Kidney (tissue), 13 donors: ENCODE measurements at regions not wholly inside any gene's neighbourhood (a gene's known extent, or its start where the extent isn't known, plus 50 kb on each side); places are given as distances from the start of the nearest gene placed in this dataset.

Experiments
- DNase-seq, 5 donors: peaks; one replicate each; pipeline ENCODE4 v3.0.0-alpha.2; 2013 to 2020
- FAIRE-seq: peaks from 2 replicates; lab custom pipeline; 2012; peaks lifted over from hg19 to GRCh38; lab: Jason Lieb, UNC
- H3K27ac ChIP-seq, 2 donors: one replicate each; pipeline ENCODE4 v1.7.0; 2013; ENCODE audit warnings: low read depth in 2 of 2, low read length in 2 of 2, inconsistent platforms in 1 of 2
- H3K27me3 ChIP-seq: one replicate; pipeline ENCODE4 v1.7.1; 2013; ENCODE audit warnings: low read length, inconsistent platforms; ENCODE audit not compliant: control insufficient read depth, insufficient read depth
- H3K36me3 ChIP-seq, 3 donors: one replicate each; pipeline versions ENCODE4 v1.7.0 to v1.7.1; 2013; ENCODE audit warnings: low read length in 3 of 3, control low read depth in 1 of 3, inconsistent platforms in 1 of 3; ENCODE audit not compliant: insufficient read depth in 3 of 3, control insufficient read depth in 2 of 3
- H3K4me1 ChIP-seq, 3 donors: one replicate each; pipeline versions ENCODE4 v1.7.0 to v1.7.1; 2013; ENCODE audit warnings: low read length in 3 of 3, inconsistent platforms in 1 of 3, low read depth in 1 of 3; ENCODE audit not compliant: control insufficient read depth in 2 of 3, insufficient read depth in 2 of 3
- H3K4me3 ChIP-seq, 3 donors: one replicate each; pipeline versions ENCODE4 v1.7.0 to v1.8.1; 2013; ENCODE audit warnings: low read length in 3 of 3, control low read depth in 1 of 3, inconsistent platforms in 1 of 3
- H3K9ac ChIP-seq, 3 donors: one replicate each; pipeline versions ENCODE4 v1.7.0 to v1.7.1; 2013; ENCODE audit warnings: low read length in 3 of 3, control low read depth in 1 of 3, inconsistent platforms in 1 of 3
- H3K9me3 ChIP-seq, 3 donors: one replicate each; pipeline versions ENCODE4 v1.7.0 to v1.7.1; 2013; ENCODE audit warnings: low read length in 3 of 3, control low read depth in 1 of 3, inconsistent platforms in 1 of 3; ENCODE audit not compliant: control insufficient read depth in 2 of 3, insufficient read depth in 1 of 3
- intact Hi-C: fragments of 100-400 bp; cut with DNase I; formaldehyde crosslinking; loops from one replicate; pipeline ENCODE4 v1.11.1; 2022
- TF ChIP-seq, protein P1 (sequence below): IDR thresholded peaks from 3 replicates; pipeline ENCODE4 v1.5.1; 2012; ENCODE audit warnings: mild to moderate bottlenecking, moderate library complexity, borderline replicate concordance; ENCODE audit not compliant: insufficient read depth; ENCODE audit errors: extremely low read depth
- donor health status: control.
- donor health status: control.
- donor health status: control.
- donor health status: control.
- donor health status: control.
- donor health status: DM: yes; HTN: yes; CAD: no.
- donor health status: Normal renal cell carcinoma (clear cell type).

DNA sequence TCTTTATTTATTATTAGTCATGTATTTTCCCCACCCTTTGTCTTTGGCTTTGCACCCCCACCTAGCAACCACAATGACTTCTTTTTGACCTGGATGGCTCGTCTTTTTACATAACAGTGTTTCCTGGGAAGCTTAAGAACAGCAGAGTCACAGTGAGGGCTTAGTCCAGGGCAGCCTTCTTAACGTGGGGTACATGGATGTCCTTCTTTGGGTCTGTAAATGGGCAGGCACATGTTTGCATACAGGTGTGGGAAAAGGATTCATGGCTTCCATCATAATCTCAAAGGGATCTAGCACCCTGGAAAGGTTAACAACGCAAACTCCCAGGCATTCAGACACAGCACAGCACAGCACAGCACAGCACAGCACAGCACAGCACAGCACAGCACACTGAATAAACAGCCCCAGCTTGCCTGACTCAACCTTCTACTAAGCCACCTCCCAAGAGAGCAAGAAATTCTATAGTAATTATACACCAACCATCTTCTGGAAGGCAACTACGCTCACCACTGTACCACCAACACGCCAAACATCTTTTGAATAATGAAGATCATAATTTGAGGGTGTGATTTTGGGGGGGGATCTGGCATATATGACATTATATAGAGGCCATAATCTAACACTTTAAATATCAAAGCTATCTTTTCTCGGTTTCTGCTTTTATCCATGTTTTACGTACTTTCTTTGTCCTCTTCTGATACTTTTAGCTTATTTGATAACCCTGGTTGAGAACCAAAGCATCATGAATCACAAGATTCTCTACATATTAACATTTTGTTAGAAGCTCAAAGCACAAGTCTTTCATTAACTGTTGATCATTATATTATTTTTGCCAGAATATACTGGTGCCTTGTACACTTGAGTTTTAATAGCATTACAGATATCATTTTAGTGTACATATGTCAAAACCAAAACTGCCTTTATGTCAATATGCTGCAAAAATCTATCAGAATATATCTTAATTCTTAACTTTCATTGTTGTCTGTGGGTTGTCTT lies 177.2 kb upstream of the KLF14 start:
- H3K27me3 ChIP-seq, result no peaks in the 10 kb centered on the region
- H3K9ac ChIP-seq, result peak overlapping the region in 2 of 3 donors; percentile 25 to 66
- TF ChIP-seq, protein P1, sequence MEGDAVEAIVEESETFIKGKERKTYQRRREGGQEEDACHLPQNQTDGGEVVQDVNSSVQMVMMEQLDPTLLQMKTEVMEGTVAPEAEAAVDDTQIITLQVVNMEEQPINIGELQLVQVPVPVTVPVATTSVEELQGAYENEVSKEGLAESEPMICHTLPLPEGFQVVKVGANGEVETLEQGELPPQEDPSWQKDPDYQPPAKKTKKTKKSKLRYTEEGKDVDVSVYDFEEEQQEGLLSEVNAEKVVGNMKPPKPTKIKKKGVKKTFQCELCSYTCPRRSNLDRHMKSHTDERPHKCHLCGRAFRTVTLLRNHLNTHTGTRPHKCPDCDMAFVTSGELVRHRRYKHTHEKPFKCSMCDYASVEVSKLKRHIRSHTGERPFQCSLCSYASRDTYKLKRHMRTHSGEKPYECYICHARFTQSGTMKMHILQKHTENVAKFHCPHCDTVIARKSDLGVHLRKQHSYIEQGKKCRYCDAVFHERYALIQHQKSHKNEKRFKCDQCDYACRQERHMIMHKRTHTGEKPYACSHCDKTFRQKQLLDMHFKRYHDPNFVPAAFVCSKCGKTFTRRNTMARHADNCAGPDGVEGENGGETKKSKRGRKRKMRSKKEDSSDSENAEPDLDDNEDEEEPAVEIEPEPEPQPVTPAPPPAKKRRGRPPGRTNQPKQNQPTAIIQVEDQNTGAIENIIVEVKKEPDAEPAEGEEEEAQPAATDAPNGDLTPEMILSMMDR, result no peak
- H3K9me3 ChIP-seq, result no peaks in the 10 kb centered on the region
- H3K4me1 ChIP-seq, result peaks cover 0 to 46% (median 32%) of the 10 kb centered on the region in 3 donors
- DNase-seq (no peak), FAIRE-seq (no peak)
- peak overlapping the region; percentile 80 to 99 for H3K27ac ChIP-seq
- peak overlapping the region in 2 of 3 donors; percentile 57 to 92 for H3K4me3 ChIP-seq
- intact Hi-C loops, result no loop called here
- H3K36me3 ChIP-seq, result peaks cover 0 to 4% (median 2%) of the 10 kb centered on the region in 3 donors

DNA sequence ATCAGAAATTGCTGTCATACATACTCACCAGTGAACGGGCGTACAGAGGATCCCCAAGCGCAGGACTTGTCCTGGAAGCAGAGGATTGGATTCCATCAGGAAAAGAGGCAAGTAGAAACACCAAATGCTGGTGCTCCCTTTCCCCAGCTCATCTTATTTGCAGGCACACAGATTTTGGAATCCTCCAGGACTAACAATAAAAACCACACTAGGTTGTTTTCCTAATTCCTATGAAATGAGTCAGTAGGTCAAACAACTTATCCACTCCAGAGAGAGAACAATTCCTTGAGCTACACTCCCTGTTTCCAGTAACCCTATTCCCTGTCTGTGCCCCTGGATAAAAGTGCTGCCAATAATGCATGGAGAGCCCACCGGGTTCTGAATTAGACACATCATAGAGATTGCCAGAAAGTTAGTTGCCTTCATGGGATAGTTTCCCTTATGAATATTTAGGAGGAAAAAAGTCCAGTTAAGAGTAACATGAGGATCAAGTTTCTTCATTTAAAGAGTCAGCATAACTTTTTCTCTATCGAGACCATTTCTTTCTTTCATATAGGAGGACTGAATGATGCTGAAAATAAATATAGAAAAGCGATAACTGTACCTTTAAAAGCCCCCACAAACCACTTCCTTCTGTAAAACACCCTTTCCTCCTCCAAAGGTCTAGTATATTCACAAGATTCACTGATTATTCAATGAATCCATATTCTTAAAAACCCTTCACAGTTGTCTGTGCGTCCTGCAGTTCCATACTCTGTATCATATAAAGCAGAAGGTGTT lies 178.3 kb upstream of the KLF14 start:
- H3K36me3 ChIP-seq, result peaks cover 0 to 4% (median 2%) of the 10 kb centered on the region in 3 donors
- H3K9me3 ChIP-seq, result no peaks in the 10 kb centered on the region
- H3K27me3 ChIP-seq, result no peaks in the 10 kb centered on the region
- FAIRE-seq, result no peak
- DNase-seq, result no peak
- TF ChIP-seq, protein P1, result no peak
- peak overlapping the region in 2 of 3 donors; percentile 57 to 92 for H3K4me3 ChIP-seq
- intact Hi-C loops, result no loop called here
- peaks cover 0 to 52% (median 35%) of the 10 kb centered on the region in 3 donors for H3K4me1 ChIP-seq
- H3K27ac ChIP-seq, result peak overlapping the region; percentile 80 to 99
- H3K9ac ChIP-seq, result peak overlapping the region in 2 of 3 donors; percentile 66 to 83

DNA sequence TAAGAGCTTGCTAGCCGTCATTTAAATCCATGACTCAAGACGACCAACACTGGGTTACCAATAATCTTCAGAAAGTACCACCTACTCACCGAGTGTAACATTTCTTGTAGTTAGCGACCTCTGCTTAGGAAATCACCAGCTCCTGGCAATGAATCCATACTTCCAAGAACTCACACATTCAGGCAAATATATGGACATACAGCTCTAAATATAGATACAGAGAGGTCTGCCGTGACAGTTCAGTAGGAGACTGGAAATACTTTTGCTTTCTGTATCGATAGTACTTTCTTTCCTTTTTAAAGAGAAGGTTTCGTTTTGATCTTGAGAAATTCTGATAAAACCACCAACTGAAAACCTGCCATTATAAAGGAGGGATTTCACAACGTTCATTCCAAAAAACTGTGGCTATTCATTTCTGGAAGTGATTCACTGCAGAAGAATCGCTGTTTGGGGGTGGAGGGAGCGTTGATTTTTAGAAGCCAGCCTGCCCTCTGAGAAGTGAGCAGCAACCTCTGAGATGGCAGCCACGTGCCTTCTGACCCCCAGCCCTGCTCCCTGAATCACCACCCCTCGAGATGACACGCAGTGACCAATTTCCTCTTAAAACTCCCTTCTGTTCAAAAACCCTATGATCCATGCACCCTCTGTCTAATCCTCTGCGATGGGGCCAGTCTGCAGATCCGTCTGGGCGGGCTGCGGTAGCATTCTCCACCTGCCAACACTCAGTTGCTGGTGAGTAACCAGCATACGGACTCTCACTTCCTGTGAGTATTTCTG lies 179.0 kb upstream of the KLF14 start:
- H3K27me3 ChIP-seq, result no peaks in the 10 kb centered on the region
- H3K4me1 ChIP-seq, result peaks cover 0 to 57% (median 39%) of the 10 kb centered on the region in 3 donors
- H3K27ac ChIP-seq, result peak overlapping the region; percentile 80 to 99
- peak overlapping the region; percentile 48 to 92 (median 57) for H3K4me3 ChIP-seq
- peak in 1 of 5 donors; percentile 89 for DNase-seq
- peak overlapping the region; percentile 12 to 83 (median 66) for H3K9ac ChIP-seq
- TF ChIP-seq, protein P1, result no peak
- H3K9me3 ChIP-seq, result no peaks in the 10 kb centered on the region
- intact Hi-C loops, result no loop called here
- no peak for FAIRE-seq
- peaks cover 0 to 4% (median 2%) of the 10 kb centered on the region in 3 donors for H3K36me3 ChIP-seq
